ENCODE measurements at regions not wholly inside any gene's neighbourhood (a gene's known extent, or its start where the extent isn't known, plus 50 kb on each side); places are given as distances from the start of the nearest gene placed in this dataset.

DNA sequence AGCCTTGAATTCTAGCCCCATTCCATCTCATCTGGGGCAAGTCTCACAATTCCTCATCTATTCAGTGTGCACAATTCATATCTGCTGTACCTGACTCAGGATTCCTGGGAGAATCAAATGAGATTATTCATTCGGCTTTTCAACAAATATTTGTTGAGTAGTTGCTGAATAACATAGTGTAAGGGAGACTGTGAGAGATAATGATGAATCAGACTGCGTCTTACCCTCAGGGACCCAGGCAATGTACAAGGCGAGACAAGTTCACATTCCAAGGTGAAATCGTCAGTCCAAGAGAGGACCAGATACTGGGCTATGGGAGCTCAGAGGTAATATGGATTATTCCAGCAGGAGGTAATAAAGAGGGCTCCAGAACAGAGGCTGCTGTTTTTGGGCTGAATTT, 67.8 kb upstream of the SMYD2 start:
- H3K4me1 ChIP-seq (ENCODE audit: insufficient read depth), result peaks cover 13% of the 10 kb centered on the region; the same call in 1 of the 2 replicates
- no peaks in the 10 kb centered on the region for H4K20me1 ChIP-seq (replicated peaks; ENCODE audit: insufficient read depth)
- Mint-ChIP-seq H3K4me1 (peaks cover 24% of the 10 kb centered on the region), H3K4me3 (no peak overlapping the region), H3K27me3 (ENCODE audit: insufficient read depth, low read depth, poor library complexity) (peaks cover 5% of the 10 kb centered on the region), H3K9me3 (no peaks in the 10 kb centered on the region; the same call in 2 of the 3 replicates), H3K27ac (no peak overlapping the region), H3K36me3 (ENCODE audit: low read depth) (no peaks in the 10 kb centered on the region)
- no peak for TF ChIP-seq NANOG (IDR thresholded peaks at IDR 0.05; ENCODE audit: borderline replicate concordance)
- no peak for TF ChIP-seq EZH2phosphoT487 (IDR thresholded peaks at IDR 0.05; ENCODE audit: unreplicated experiment)
- no peak for TF ChIP-seq ZNF331 (CRISPR knock-in tag; IDR thresholded peaks at IDR 0.05; ENCODE audit: low read depth)
- TF ChIP-seq, protein P1, sequence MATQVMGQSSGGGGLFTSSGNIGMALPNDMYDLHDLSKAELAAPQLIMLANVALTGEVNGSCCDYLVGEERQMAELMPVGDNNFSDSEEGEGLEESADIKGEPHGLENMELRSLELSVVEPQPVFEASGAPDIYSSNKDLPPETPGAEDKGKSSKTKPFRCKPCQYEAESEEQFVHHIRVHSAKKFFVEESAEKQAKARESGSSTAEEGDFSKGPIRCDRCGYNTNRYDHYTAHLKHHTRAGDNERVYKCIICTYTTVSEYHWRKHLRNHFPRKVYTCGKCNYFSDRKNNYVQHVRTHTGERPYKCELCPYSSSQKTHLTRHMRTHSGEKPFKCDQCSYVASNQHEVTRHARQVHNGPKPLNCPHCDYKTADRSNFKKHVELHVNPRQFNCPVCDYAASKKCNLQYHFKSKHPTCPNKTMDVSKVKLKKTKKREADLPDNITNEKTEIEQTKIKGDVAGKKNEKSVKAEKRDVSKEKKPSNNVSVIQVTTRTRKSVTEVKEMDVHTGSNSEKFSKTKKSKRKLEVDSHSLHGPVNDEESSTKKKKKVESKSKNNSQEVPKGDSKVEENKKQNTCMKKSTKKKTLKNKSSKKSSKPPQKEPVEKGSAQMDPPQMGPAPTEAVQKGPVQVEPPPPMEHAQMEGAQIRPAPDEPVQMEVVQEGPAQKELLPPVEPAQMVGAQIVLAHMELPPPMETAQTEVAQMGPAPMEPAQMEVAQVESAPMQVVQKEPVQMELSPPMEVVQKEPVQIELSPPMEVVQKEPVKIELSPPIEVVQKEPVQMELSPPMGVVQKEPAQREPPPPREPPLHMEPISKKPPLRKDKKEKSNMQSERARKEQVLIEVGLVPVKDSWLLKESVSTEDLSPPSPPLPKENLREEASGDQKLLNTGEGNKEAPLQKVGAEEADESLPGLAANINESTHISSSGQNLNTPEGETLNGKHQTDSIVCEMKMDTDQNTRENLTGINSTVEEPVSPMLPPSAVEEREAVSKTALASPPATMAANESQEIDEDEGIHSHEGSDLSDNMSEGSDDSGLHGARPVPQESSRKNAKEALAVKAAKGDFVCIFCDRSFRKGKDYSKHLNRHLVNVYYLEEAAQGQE (IDR thresholded peaks at IDR 0.05; ENCODE audit: unreplicated experiment), result no peak
- TF ChIP-seq POLR2AphosphoS5 (IDR thresholded peaks at IDR 0.05; ENCODE audit: low read depth), result no peak
- no peak for TF ChIP-seq CREB1 (CRISPR knock-in tag; IDR thresholded peaks at IDR 0.05; ENCODE audit: low read depth)
- no peak for TF ChIP-seq JUNB (IDR thresholded peaks at IDR 0.05; ENCODE audit: unreplicated experiment)
- TF ChIP-seq, protein P2, sequence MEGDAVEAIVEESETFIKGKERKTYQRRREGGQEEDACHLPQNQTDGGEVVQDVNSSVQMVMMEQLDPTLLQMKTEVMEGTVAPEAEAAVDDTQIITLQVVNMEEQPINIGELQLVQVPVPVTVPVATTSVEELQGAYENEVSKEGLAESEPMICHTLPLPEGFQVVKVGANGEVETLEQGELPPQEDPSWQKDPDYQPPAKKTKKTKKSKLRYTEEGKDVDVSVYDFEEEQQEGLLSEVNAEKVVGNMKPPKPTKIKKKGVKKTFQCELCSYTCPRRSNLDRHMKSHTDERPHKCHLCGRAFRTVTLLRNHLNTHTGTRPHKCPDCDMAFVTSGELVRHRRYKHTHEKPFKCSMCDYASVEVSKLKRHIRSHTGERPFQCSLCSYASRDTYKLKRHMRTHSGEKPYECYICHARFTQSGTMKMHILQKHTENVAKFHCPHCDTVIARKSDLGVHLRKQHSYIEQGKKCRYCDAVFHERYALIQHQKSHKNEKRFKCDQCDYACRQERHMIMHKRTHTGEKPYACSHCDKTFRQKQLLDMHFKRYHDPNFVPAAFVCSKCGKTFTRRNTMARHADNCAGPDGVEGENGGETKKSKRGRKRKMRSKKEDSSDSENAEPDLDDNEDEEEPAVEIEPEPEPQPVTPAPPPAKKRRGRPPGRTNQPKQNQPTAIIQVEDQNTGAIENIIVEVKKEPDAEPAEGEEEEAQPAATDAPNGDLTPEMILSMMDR (conservative IDR thresholded peaks at IDR 0.05; ENCODE audit: low read depth in 2 of 2), result no peak
- no peak overlapping the region for H3K4me2 ChIP-seq
- ATAC-seq, result no peak
- no peak overlapping the region for H3K27ac ChIP-seq (ENCODE audit: low read depth)
- no peaks in the 10 kb centered on the region for H3F3A ChIP-seq (replicated peaks; ENCODE audit: low read depth)
- no peak overlapping the region for H2AFZ ChIP-seq
- no peaks in the 10 kb centered on the region for H3K27me3 ChIP-seq (ENCODE audit: insufficient read depth)
- no peak overlapping the region for H3K4me3 ChIP-seq
- H3K9me2 ChIP-seq (ENCODE audit: insufficient read depth), result no peaks in the 10 kb centered on the region
- no peaks in the 10 kb centered on the region for H3K36me3 ChIP-seq (ENCODE audit: insufficient read depth)
- H3K79me2 ChIP-seq (replicated peaks; ENCODE audit: insufficient read depth), result no peaks in the 10 kb centered on the region
- DNase-seq (ENCODE audit: low spot score), result no peak

DNA sequence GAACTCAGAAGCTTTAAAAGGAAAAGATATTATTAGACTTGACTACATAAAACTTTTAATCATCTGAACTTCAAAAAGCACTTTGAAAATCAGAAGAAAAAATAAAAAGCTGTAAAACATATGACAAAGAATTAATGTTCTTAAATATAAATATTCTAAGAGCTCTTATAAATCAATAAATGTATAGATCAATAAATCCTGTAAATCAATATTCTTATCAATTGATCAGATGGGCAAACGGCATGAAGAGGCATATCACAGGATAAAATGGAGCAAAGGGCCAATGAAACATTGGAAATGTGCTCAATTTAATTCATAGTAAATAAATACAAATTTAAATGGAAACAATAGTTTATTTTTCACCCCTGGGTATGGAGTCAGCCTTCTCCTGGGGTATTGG, 66.1 kb upstream of the SMYD2 start:
- Mint-ChIP-seq H3K4me3 (no peak overlapping the region), H3K27me3 (ENCODE audit: insufficient read depth, low read depth, poor library complexity) (peaks cover 5% of the 10 kb centered on the region), H3K9me3 (no peaks in the 10 kb centered on the region; the same call in 2 of the 3 replicates), H3K36me3 (ENCODE audit: low read depth) (no peaks in the 10 kb centered on the region), H3K4me1 (peaks cover 18% of the 10 kb centered on the region), H3K27ac (no peak overlapping the region)
- H3F3A ChIP-seq (replicated peaks; ENCODE audit: low read depth), result no peaks in the 10 kb centered on the region
- H3K9me2 ChIP-seq (ENCODE audit: insufficient read depth), result no peaks in the 10 kb centered on the region
- H4K20me1 ChIP-seq (replicated peaks; ENCODE audit: insufficient read depth), result no peaks in the 10 kb centered on the region
- TF ChIP-seq, protein P2 (conservative IDR thresholded peaks at IDR 0.05; ENCODE audit: low read depth in 2 of 2), result no peak
- TF ChIP-seq EZH2 (IDR thresholded peaks at IDR 0.05; ENCODE audit: low read depth, unreplicated experiment), result no peak
- no peak for TF ChIP-seq CREB1 (CRISPR knock-in tag; IDR thresholded peaks at IDR 0.05; ENCODE audit: low read depth)
- no peak for TF ChIP-seq POLR2AphosphoS5 (IDR thresholded peaks at IDR 0.05; ENCODE audit: low read depth)
- TF ChIP-seq ZNF114 (CRISPR knock-in tag; IDR thresholded peaks at IDR 0.05), result no peak
- no peaks in the 10 kb centered on the region for H3K27me3 ChIP-seq (ENCODE audit: insufficient read depth)
- DNase-seq (ENCODE audit: low spot score) (no peak), ATAC-seq (no peak)
- peak overlapping the region; percentile 71; the same call in 1 of the 2 replicates for H3K4me2 ChIP-seq
- H2AFZ ChIP-seq, result no peak overlapping the region
- H3K27ac ChIP-seq (ENCODE audit: low read depth), result no peak overlapping the region
- H3K79me2 ChIP-seq (replicated peaks; ENCODE audit: insufficient read depth), result no peaks in the 10 kb centered on the region
- H3K4me3 ChIP-seq, result no peak overlapping the region
- H3K4me1 ChIP-seq (ENCODE audit: insufficient read depth), result peaks cover 11% of the 10 kb centered on the region
- H3K36me3 ChIP-seq (ENCODE audit: insufficient read depth), result no peaks in the 10 kb centered on the region

All from GM23338 (cell line).